Activated T-helper 2 cell treated with anti-CD3 and anti-CD28 coated beads, Interferon-gamma antibody, Interleukin-2, Interleukin-4, amounts not matched to agents 10 μg/mL and 5 μg/mL and 100 μg/mL, durations not matched to agents 14 hours and 24 hours and 36 hours (primary cell): ENCODE measurements at regions not wholly inside any gene's neighbourhood (a gene's known extent, or its start where the extent isn't known, plus 50 kb on each side); places are given as distances from the start of the nearest gene placed in this dataset.

Source experiments
- DNase-seq: peaks from one replicate; pipeline ENCODE4 v3.0.0; 2021; ENCODE audit warnings: low spot score
- H3K27ac Mint-ChIP-seq: one replicate; pipeline ENCODE4 v1.8.0; 2021; ENCODE audit warnings: mixed read lengths
- H3K27me3 Mint-ChIP-seq: one replicate; pipeline ENCODE4 v1.8.0; 2021; ENCODE audit warnings: low read depth, mixed read lengths
- H3K36me3 Mint-ChIP-seq: one replicate; pipeline ENCODE4 v1.8.0; 2021; ENCODE audit warnings: low read depth, mixed read lengths
- H3K4me1 Mint-ChIP-seq: one replicate; pipeline ENCODE4 v1.8.0; 2021; ENCODE audit warnings: low read depth, mixed read lengths
- H3K4me3 Mint-ChIP-seq: one replicate; pipeline ENCODE4 v1.8.0; 2021; ENCODE audit warnings: low read depth, mild to moderate bottlenecking, moderate library complexity, mixed read lengths
- H3K9me3 Mint-ChIP-seq: one replicate; pipeline ENCODE4 v1.8.0; 2021; ENCODE audit warnings: mixed read lengths
- intact Hi-C: fragments of 100-400 bp; cut with micrococcal nuclease; formaldehyde crosslinking; loops from one replicate; pipeline ENCODE4 v1.15.1; 2023

GRCh38 chr9:105854026-105854782, 159.9 kb downstream of the TMEM38B start:
- H3K36me3 Mint-ChIP-seq, result no peaks in the 10 kb centered on the region
- no peak overlapping the region for H3K27ac Mint-ChIP-seq
- no peak for DNase-seq
- no peak overlapping the region for H3K4me3 Mint-ChIP-seq
- H3K4me1 Mint-ChIP-seq, result peaks cover 11% of the 10 kb centered on the region
- H3K27me3 Mint-ChIP-seq, result peaks cover 6% of the 10 kb centered on the region
- intact Hi-C loops, result no loop called here
- H3K9me3 Mint-ChIP-seq, result peaks cover 4% of the 10 kb centered on the region

GRCh38 chr9:105854783-105855724, 160.7 kb downstream of the TMEM38B start:
- DNase-seq, result no peak
- no peak overlapping the region for H3K27ac Mint-ChIP-seq
- H3K27me3 Mint-ChIP-seq, result peaks cover 9% of the 10 kb centered on the region
- H3K4me1 Mint-ChIP-seq, result peaks cover 18% of the 10 kb centered on the region
- H3K36me3 Mint-ChIP-seq, result no peaks in the 10 kb centered on the region
- intact Hi-C loops, result no loop called here
- peaks cover 5% of the 10 kb centered on the region for H3K9me3 Mint-ChIP-seq
- H3K4me3 Mint-ChIP-seq, result no peak overlapping the region

GRCh38 chr9:105855987-105856386, 161.6 kb downstream of the TMEM38B start:
- peaks cover 5% of the 10 kb centered on the region for H3K9me3 Mint-ChIP-seq
- H3K27ac Mint-ChIP-seq, result no peak overlapping the region
- intact Hi-C loops, result no loop called here
- peaks cover 18% of the 10 kb centered on the region for H3K4me1 Mint-ChIP-seq
- no peak overlapping the region for H3K4me3 Mint-ChIP-seq
- no peaks in the 10 kb centered on the region for H3K36me3 Mint-ChIP-seq
- no peak for DNase-seq
- peaks cover 11% of the 10 kb centered on the region for H3K27me3 Mint-ChIP-seq

GRCh38 chr9:105858006-105858690, 163.8 kb downstream of the TMEM38B start:
- DNase-seq, result no peak
- H3K4me3 Mint-ChIP-seq, result no peak overlapping the region
- H3K27ac Mint-ChIP-seq, result no peak overlapping the region
- H3K9me3 Mint-ChIP-seq, result peaks cover 5% of the 10 kb centered on the region
- peaks cover 12% of the 10 kb centered on the region for H3K27me3 Mint-ChIP-seq
- H3K4me1 Mint-ChIP-seq, result peaks cover 18% of the 10 kb centered on the region
- intact Hi-C loops, result no loop called here
- no peaks in the 10 kb centered on the region for H3K36me3 Mint-ChIP-seq

GRCh38 chr9:105858877-105859276, 164.5 kb downstream of the TMEM38B start:
- no peak for DNase-seq
- H3K4me1 Mint-ChIP-seq, result peaks cover 18% of the 10 kb centered on the region
- intact Hi-C loops, result no loop called here
- peaks cover 12% of the 10 kb centered on the region for H3K27me3 Mint-ChIP-seq
- peak overlapping the region; percentile 14 for H3K4me3 Mint-ChIP-seq
- H3K36me3 Mint-ChIP-seq, result no peaks in the 10 kb centered on the region
- peaks cover 5% of the 10 kb centered on the region for H3K9me3 Mint-ChIP-seq
- H3K27ac Mint-ChIP-seq, result peak overlapping the region; percentile 23

GRCh38 chr9:105859428-105860091, 165.2 kb downstream of the TMEM38B start:
- H3K4me3 Mint-ChIP-seq, result peak overlapping the region; percentile 14
- peaks cover 5% of the 10 kb centered on the region for H3K9me3 Mint-ChIP-seq
- intact Hi-C loops, result no loop called here
- H3K36me3 Mint-ChIP-seq, result no peaks in the 10 kb centered on the region
- no peak for DNase-seq
- peaks cover 12% of the 10 kb centered on the region for H3K27me3 Mint-ChIP-seq
- peak overlapping the region; percentile 23 for H3K27ac Mint-ChIP-seq
- H3K4me1 Mint-ChIP-seq, result peaks cover 18% of the 10 kb centered on the region

GRCh38 chr9:105860516-105860915, 166.2 kb downstream of the TMEM38B start:
- Mint-ChIP-seq H3K27me3 (peaks cover 12% of the 10 kb centered on the region), H3K9me3 (peaks cover 5% of the 10 kb centered on the region), H3K4me1 (peaks cover 18% of the 10 kb centered on the region), H3K4me3 (no peak overlapping the region), H3K27ac (no peak overlapping the region), H3K36me3 (no peaks in the 10 kb centered on the region)
- intact Hi-C loops, result no loop called here
- DNase-seq, result no peak

- Mint-ChIP-seq H3K27me3 (peaks cover 12% of the 10 kb centered on the region), H3K36me3 (no peaks in the 10 kb centered on the region), H3K27ac (no peak overlapping the region), H3K4me1 (peaks cover 18% of the 10 kb centered on the region), H3K4me3 (no peak overlapping the region), H3K9me3 (peaks cover 5% of the 10 kb centered on the region)
- DNase-seq, result no peak
- intact Hi-C loops, result no loop called here
These were observed 167.6 kb downstream of the TMEM38B start for GRCh38 chr9:105861972-105862371.

- Mint-ChIP-seq H3K9me3 (no peaks in the 10 kb centered on the region), H3K4me1 (peaks cover 5% of the 10 kb centered on the region), H3K27ac (no peak overlapping the region), H3K27me3 (peaks cover 12% of the 10 kb centered on the region), H3K36me3 (no peaks in the 10 kb centered on the region), H3K4me3 (no peak overlapping the region)
- DNase-seq, result no peak
- intact Hi-C loops, result no loop called here
These were observed 170.0 kb downstream of the TMEM38B start for GRCh38 chr9:105864248-105864898.

GRCh38 chr9:105865285-105865684, 170.9 kb downstream of the TMEM38B start:
- Mint-ChIP-seq H3K9me3 (no peaks in the 10 kb centered on the region), H3K4me1 (no peaks in the 10 kb centered on the region), H3K4me3 (no peak overlapping the region), H3K27ac (no peak overlapping the region), H3K27me3 (peaks cover 11% of the 10 kb centered on the region), H3K36me3 (no peaks in the 10 kb centered on the region)
- no peak for DNase-seq
- intact Hi-C loops, result no loop called here

GRCh38 chr9:105871540-105871939, 177.2 kb downstream of the TMEM38B start:
- peaks cover 9% of the 10 kb centered on the region for H3K27me3 Mint-ChIP-seq
- H3K4me1 Mint-ChIP-seq, result no peaks in the 10 kb centered on the region
- intact Hi-C loops, result no loop called here
- no peak for DNase-seq
- H3K4me3 Mint-ChIP-seq, result no peak overlapping the region
- H3K9me3 Mint-ChIP-seq, result no peaks in the 10 kb centered on the region
- H3K27ac Mint-ChIP-seq, result no peak overlapping the region
- no peaks in the 10 kb centered on the region for H3K36me3 Mint-ChIP-seq

GRCh38 chr9:105873801-105874200, 179.5 kb downstream of the TMEM38B start:
- no peaks in the 10 kb centered on the region for H3K9me3 Mint-ChIP-seq
- no peak overlapping the region for H3K27ac Mint-ChIP-seq
- H3K4me3 Mint-ChIP-seq, result no peak overlapping the region
- intact Hi-C loops, result no loop called here
- peaks cover 14% of the 10 kb centered on the region for H3K27me3 Mint-ChIP-seq
- no peaks in the 10 kb centered on the region for H3K36me3 Mint-ChIP-seq
- H3K4me1 Mint-ChIP-seq, result peaks cover 3% of the 10 kb centered on the region
- DNase-seq, result no peak
